ENCODE measurements at regions not wholly inside any gene's neighbourhood (a gene's known extent, or its start where the extent isn't known, plus 50 kb on each side); places are given as distances from the start of the nearest gene placed in this dataset.

- FAIRE-seq = no peak
Measured at GRCh38 chr2:57987835-57988573, 58.6 kb upstream of the VRK2 start.

DNA sequence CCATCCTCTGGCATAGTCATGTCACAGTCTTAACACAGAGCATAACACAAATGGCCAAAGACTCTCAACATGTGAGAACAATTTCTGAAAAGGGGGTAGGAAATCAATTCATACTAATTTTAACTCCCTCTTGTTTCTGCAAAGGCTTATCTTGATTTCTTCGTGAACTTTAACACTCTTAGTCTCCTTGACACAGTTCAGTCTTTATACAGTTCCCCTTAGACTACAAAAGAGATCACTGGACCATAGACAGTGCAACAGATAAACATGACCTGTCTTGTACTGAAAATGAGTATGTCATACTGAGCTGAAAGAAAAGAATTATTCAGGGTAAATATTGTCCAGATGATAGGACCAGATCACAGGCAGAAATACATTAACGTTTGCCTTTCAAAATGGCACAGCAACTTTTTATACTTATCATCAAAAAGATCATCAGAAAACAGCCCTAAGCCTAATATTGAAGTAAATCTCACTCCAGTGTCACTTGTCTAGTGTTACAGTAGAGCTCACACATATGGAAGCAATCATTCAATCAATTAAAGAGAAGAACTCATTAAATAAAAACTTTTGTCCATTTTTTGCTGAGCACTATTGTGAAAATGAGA is 56.4 kb upstream of the VRK2 start:
- FAIRE-seq = no peak

Data from TTC549 (cell line).